ENCODE measurements at regions not wholly inside any gene's neighbourhood (a gene's known extent, or its start where the extent isn't known, plus 50 kb on each side); places are given as distances from the start of the nearest gene placed in this dataset.
A peak's percentile ranks its signal among the peaks of the same experiment; 100 is the strongest.
"Not testable (repeated sequence)": the region's sequence is repeated elsewhere in the genome, so short reads cannot be mapped to it uniquely, and the experiment has no call there.

DNA sequence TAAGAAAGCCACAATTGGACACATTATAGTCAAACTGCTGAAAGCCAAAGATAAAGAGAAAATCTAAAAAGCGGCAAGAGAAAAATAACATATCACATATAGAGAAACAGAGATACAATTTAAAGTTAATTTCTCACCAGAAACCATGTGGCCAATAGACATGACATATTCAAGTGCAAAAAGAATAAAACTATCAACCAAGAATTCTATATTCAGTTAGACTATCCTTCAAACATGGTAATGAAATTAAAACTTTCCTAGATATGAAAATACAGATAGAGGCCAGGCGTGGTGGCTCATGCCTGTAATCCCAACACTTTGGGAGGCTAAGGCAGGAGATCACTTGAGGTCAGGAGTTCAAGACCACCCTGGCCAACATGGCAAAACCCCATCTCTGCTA, 129.1 kb upstream of the RNF32 start:
- no peak for ATAC-seq

DNA sequence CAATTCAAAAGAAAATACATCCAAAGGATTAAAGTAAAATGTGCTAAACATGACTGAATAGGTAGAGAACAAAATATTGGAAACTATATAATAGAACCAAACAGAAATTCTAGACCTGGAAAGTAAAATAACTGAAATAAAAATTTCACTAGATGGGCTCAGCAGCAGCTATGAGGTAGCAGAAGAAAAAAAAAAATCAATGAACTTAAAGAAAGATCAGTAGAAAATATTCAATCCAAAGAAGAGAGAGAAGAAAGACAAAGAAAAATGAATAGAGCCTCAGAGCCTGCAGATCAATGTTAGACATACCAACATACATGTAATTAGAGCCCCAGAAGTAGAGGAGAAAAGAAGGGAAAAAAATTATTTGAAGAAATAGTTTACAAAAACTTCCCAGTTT, 129.6 kb upstream of the RNF32 start:
- no peak for ATAC-seq

DNA sequence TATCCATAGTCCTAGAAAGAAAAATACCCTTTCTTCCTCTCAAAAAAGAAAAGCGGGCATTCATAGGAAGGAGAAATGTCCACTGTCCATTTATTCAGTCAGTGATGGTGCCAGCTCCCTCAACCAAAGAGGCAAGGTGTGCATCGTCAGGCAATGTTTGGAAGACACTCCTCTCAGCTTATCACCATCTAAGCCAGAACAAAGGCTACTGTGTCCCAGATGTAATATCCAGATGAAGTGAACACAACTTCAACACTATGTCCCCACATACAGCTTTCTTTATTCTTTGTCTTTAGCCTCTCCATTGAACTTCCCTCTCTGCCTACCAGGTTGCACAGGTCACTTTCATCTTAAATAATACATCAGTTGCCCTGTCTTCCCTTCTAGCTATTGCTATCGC, 131.4 kb upstream of the RNF32 start:
- no peak for ATAC-seq

DNA sequence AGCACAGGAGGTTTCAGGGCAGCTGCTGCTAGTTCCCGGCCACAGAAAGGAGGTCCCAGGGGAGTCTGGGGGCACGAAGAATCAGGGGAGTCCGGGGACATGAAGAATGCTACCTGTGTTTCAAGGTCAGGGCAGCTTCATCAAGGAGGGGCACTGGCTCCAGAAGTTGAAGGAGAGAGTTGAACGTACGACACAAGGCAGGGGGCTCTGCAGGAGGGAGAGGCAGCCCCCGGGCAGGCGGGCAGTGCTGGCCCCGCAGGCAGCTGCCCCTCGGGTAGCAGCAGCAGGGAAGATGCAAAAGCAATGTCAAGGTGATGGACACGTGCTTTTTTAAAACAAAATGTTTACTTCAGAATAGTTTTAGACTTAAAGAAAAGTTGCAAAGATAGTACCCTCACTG, 134.7 kb upstream of the RNF32 start:
- no peak for ATAC-seq

DNA sequence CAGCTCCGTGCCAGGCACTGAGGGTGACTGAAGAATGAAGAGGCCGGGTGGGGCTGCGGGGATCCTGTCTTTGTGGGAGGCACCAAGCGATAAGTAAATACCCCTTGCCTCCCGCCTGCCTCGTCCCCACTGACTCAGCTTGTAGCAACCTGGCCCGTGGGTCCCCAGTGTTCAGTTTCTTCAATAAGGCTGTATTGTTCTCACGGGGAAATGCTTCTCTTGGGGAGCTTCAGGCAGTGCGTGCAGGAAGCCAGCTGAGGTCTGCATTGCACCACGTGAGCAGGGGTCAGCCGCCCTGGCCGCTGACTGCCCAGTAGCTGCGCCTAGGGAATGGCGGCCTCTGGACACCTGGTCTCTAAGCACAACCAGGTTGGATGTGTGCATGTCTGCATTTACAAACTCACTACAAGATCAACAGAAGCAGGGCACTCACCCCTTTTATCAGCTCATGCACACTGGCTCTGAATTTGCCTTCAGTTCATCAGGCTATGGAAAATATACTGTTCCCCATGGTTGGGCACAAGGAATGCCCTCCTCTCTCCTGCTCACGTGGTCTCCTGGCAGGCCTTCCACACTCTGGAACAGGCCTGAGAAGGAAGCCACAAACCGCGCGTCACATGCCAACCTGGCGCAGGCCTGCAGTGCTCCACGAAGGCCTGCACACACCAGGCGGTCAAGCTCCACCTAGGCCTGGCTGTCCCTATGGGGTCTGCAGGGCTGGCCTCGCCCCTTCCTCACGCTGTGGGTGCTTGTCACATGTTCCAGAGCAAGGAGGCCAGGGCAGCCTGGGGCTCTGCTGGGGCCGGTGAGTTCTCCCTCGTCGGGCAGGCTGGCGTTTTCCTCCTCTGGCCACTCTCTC, 135.7 kb upstream of the RNF32 start:
- ATAC-seq, result no peak

DNA sequence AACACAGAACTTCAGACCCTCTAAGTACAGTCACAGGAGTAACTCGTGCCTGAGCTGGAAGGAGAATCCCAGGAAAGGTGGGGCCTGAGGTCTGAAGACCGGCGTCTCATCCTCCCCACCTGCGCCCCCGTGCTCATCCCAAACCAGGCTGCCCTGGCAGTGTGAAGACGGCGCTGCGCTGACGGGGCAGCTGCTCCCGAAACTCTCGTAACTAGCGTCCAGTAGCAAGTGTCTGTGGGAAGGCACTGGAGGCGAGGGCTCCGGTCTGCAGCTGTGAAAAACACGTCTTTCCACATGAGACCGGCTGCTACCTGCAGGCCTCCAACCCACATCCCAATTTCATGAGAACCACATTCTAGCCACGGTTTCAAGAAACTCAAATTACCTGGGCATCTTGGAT, 136.6 kb upstream of the RNF32 start:
- ATAC-seq, result no peak

DNA sequence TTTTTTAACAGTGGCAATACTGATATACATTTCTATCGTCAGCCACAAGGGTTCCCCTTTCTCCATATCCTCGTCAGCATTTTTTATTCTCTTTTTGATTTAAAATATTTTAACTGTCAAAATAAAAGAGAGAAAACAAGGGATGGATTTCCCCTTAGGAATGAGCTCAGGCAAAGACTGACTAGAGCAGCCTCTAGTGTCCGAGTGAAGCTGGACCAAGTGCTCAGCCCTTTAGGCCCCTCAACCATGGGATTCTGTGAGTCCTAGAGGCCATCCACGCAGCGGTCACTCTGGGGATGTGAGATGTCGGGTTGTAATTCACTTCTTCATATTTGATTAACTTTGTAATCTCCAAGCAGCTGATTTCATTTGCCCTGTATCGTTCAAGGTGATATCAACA, 137.4 kb upstream of the RNF32 start:
- ATAC-seq, result no peak

- not testable (repeated sequence) for ATAC-seq
Measured at GRCh38 chr7:156501815-156502214, 138.8 kb upstream of the RNF32 start.

- no peak for ATAC-seq
Measured at GRCh38 chr7:156499247-156499881, 141.2 kb upstream of the RNF32 start.

GRCh38 chr7:156497776-156498509, 142.6 kb upstream of the RNF32 start:
- ATAC-seq, result no peak

DNA sequence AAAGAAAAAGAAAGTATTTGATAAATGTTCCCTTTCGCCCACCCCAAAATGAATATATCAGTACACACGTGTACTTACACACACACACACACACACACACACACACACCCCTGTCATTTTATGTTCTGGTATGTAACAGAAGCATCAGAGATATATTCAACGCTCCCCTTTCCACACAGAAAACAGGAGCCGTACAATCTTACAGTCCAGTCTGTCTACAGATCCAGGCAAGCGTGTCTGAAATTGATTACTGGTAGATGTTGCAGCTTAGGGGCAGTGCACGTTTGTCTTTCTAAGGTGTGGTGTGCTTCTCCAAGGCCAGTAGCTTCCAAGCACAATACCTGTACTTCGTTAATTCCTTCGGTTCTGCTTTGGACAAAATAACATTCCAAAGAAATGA, 143.7 kb upstream of the RNF32 start:
- ATAC-seq, result no peak

- no peak for ATAC-seq
Measured at GRCh38 chr7:156496363-156496769, 144.2 kb upstream of the RNF32 start.

DNA sequence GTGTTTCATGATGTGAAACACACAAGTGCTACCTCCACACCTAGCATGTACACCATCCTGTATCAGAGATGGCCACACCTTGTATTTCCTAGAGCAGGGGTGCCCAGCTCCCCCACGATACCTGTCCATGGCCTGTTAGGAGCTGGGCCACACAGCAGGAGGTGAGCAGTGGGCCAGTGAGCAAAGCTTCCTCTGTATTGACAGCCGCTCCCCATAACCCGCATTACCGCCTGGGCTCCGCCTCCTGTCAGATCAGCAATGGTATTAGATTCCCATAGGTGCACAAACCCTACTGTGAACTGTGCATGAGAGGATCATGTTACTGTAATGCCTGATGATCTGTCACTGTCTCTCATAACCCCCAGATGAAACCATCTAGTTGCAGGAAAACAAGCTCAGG, 145.6 kb upstream of the RNF32 start:
- ATAC-seq, result no peak

DNA sequence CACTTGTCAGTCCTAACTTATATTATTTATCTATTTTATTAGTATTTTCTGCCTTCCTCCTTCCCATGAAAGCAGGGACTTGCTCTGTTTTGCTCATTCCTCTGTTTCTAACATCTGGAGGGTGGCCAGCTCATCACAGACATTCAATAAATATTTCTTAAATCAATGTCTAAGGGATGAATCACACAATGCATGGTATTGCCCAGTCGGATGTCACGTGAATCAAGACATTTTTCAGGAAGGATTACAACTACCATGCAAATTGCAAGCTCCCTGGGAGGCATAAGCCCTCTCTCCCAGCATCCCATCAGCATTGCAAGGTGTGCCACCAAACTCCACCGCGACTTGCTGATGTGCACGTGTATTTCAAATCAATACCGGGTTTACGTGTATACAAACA, 146.6 kb upstream of the RNF32 start:
- ATAC-seq, result no peak

DNA sequence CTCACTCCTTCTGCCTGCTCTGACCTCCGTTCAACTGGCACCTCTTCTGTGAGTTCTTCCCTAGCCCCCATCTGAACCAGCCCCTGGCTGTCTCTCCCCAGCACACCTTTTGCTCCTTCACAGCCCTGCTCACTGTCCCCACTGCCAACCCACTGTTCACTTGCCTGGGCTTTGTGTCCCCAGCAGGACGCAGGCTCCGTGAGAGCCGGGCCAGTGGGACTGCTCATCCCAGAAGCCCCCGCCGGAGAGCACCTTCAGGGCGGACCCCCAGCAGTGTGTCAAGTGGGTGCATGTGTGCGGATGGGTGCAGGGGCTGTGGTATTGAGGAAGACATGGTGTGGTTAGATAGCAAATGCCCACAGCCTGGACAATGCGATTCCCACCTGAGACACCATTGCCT, 148.4 kb upstream of the RNF32 start:
- no peak for ATAC-seq

DNA sequence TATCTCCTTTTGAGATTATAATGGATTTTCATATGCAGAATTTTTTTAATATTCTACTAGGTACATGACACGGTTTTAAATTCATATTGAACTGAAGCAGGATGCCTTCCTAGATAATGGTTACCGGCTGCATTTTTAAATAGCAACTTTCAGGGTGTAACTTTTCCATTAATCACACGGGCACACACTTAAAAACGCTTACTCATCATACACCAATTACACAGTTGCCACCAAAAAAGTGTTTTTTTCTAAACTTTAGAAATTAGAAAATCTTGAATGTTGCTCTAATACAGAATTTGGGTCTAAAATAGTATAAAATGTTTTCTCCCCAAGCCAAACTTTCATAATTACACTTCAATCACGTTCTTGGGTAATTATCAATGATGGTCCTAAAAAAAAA, 149.1 kb upstream of the RNF32 start:
- ATAC-seq, result no peak

- ATAC-seq, result no peak
Measured at GRCh38 chr7:156490021-156490800, 150.4 kb upstream of the RNF32 start.

DNA sequence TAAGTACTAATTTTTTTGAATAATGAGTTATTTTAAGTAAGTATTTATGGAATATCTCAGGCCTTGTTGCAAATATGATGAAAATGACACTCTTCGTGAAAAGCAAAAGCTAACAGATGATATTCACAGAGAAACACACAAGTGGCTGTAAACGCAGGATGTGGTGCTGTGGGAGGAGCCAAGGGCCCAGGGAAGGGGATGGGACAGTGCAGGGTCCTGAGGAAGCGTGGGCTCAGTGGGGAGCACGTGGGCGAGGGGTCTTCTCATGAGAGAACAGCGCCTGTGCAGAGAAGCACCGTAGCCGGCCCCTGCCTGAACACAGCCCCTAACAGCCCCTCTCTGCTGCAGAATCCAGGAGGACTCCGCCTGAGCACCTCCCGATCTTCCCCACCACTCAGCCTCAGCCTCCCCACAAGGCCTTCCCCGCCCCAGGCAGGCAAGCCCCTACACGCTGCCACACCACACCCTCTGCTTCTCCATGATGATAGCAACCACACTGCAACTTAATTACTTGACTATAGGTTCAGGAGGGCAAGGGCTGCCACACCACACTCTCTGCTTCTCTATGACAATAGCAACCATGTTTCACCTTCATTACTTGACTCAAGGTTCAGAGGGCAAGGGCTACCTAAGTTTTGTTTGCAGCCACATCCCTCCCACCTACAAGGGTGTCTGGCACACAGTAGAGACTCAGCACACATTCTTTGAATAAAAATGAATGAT, 152.6 kb upstream of the RNF32 start:
- no peak for ATAC-seq

- ATAC-seq, result no peak
Measured at GRCh38 chr7:156480671-156481070, 159.9 kb upstream of the RNF32 start.

GRCh38 chr7:156479596-156479995, 161.0 kb upstream of the RNF32 start:
- no peak for ATAC-seq

GRCh38 chr7:156478486-156478885, 162.1 kb upstream of the RNF32 start:
- ATAC-seq, result no peak

GRCh38 chr7:156475666-156476065, 164.9 kb upstream of the RNF32 start:
- peak; percentile 52 for ATAC-seq

Data from esophagus mucosa (tissue), 1 donor.